H1 (cell line): ENCODE measurements at regions not wholly inside any gene's neighbourhood (a gene's known extent, or its start where the extent isn't known, plus 50 kb on each side); places are given as distances from the start of the nearest gene placed in this dataset.

Source experiments
- CTCF ChIA-PET: fragments of 300-600 bp; sonication (Branson Sonifier 250); formaldehyde crosslinking; loops from one replicate; lab custom pipeline; 2021; ENCODE audit not compliant: partially characterized antibody; lab: Charles Lee
- POLR2A ChIA-PET: fragments of 300-600 bp; sonication (Branson Sonifier 250); formaldehyde crosslinking; loops from one replicate; lab custom pipeline; 2021; ENCODE audit warnings: inconsistent platforms; ENCODE audit not compliant: partially characterized antibody; lab: Charles Lee
- DNase-seq, 2 experiments: peaks; one replicate each; pipeline versions ENCODE4 v3.0.0 to v3.0.0-alpha.2; 2010 to 2022; ENCODE audit warnings: low spot score in 2 of 2, low read depth in 1 of 2, mixed read lengths in 1 of 2
- FAIRE-seq: peaks from 2 replicates; lab custom pipeline; 2011; peaks lifted over from hg19 to GRCh38; lab: Jason Lieb, UNC
- H2AFZ ChIP-seq: 2 replicates; pipeline ENCODE4 v1.8.1; 2012; ENCODE audit warnings: low read length, inconsistent platforms
- H2AK5ac ChIP-seq: 2 replicates; pipeline ENCODE4 v1.6.1; 2013; ENCODE audit warnings: low read depth, low read length
- H2BK120ac ChIP-seq: replicated peaks from 2 replicates; pipeline ENCODE3; 2013; ENCODE audit warnings: low read depth, low read length, inconsistent platforms
- H2BK12ac ChIP-seq: 2 replicates; pipeline ENCODE4 v1.6.1; 2013; ENCODE audit warnings: low read depth, low read length
- H2BK15ac ChIP-seq: 2 replicates; pipeline ENCODE4 v1.6.1; 2013; ENCODE audit warnings: low read length
- H2BK20ac ChIP-seq: 2 replicates; pipeline ENCODE4 v1.6.1; 2013; ENCODE audit warnings: low read length
- H2BK5ac ChIP-seq: 2 replicates; pipeline ENCODE4 v1.6.1; 2013; ENCODE audit warnings: low read depth, low read length
- H3K14ac ChIP-seq: 2 replicates; pipeline ENCODE4 v1.6.1; 2013; ENCODE audit warnings: inconsistent platforms; ENCODE audit not compliant: insufficient read length
- H3K18ac ChIP-seq: 2 replicates; pipeline ENCODE4 v1.6.1; 2013; ENCODE audit warnings: low read length; ENCODE audit errors: extremely low read depth
- H3K23ac ChIP-seq: 2 replicates; pipeline ENCODE4 v1.6.1; 2013; ENCODE audit warnings: inconsistent platforms; ENCODE audit not compliant: insufficient read length
- H3K23me2 ChIP-seq: 2 replicates; pipeline ENCODE4 v1.6.1; 2013; ENCODE audit warnings: low read depth, low read length
- H3K27ac ChIP-seq: 2 replicates; pipeline ENCODE4 v1.6.1; 2011; ENCODE audit warnings: low read depth, low read length, inconsistent platforms
- H3K27me3 ChIP-seq, 4 experiments: replicated peaks in 1 of 4; 1 replicate in 1 of 4; 2 replicates in 3 of 4; pipeline versions ENCODE4 v1.6.1 to v1.8.1; 2011 to 2013; ENCODE audit warnings: low read length in 3 of 4, mild to moderate bottlenecking in 3 of 4, inconsistent platforms in 2 of 4, mixed read lengths in 2 of 4, moderate library complexity in 1 of 4; ENCODE audit not compliant: control insufficient read depth in 3 of 4, insufficient read depth in 3 of 4; ENCODE audit errors: extremely low read depth in 1 of 4
- H3K36me3 ChIP-seq, 4 experiments: 2 replicates each; pipeline versions ENCODE4 v1.6.1 to v1.8.1; 2011 to 2013; ENCODE audit warnings: mild to moderate bottlenecking in 4 of 4, low read length in 3 of 4, moderate library complexity in 2 of 4, control low read depth in 1 of 4, inconsistent platforms in 1 of 4; ENCODE audit not compliant: insufficient read depth in 4 of 4, control insufficient read depth in 2 of 4
- H3K4ac ChIP-seq: replicated peaks from 2 replicates; pipeline ENCODE3; 2013; ENCODE audit warnings: low read length, low read depth, mixed read lengths, inconsistent platforms; ENCODE audit not compliant: insufficient read length
- H3K4me1 ChIP-seq, 4 experiments: replicated peaks in 1 of 4; 1 replicate in 1 of 4; 2 replicates in 3 of 4; pipeline versions ENCODE4 v1.6.1 to v1.8.1; 2011 to 2013; ENCODE audit warnings: low read length in 3 of 4, inconsistent platforms in 2 of 4, mixed read lengths in 1 of 4; ENCODE audit not compliant: insufficient read depth in 4 of 4, control insufficient read depth in 3 of 4
- H3K4me2 ChIP-seq, 2 experiments: 2 replicates each; pipeline versions ENCODE4 v1.6.1 to v1.8.1; 2011 to 2013; ENCODE audit warnings: low read depth in 2 of 2, low read length in 2 of 2, control low read depth in 1 of 2, inconsistent platforms in 1 of 2, mild to moderate bottlenecking in 1 of 2; ENCODE audit not compliant: insufficient read depth in 1 of 2
- H3K4me3 ChIP-seq, 4 experiments: fragments of 200-600, 300-600 bp in 1 of 4; sonication (generic), shearing (Covaris generic), sonication (Bioruptor Twin) in 1 of 4; 2 replicates each; pipeline versions ENCODE4 v1.5.1 to v1.8.1; 2011 to 2016; ENCODE audit warnings: low read length in 4 of 4, low read depth in 3 of 4, control low read depth in 2 of 4, inconsistent platforms in 2 of 4, mild to moderate bottlenecking in 2 of 4, mixed read lengths in 1 of 4, moderate library complexity in 1 of 4; ENCODE audit not compliant: insufficient read depth in 2 of 4; ENCODE audit errors: extremely low read depth in 1 of 4
- H3K56ac ChIP-seq: replicated peaks from 2 replicates; pipeline ENCODE3; 2013; ENCODE audit warnings: low read depth, mild to moderate bottlenecking, mixed read lengths, low read length, inconsistent platforms; ENCODE audit not compliant: insufficient read length
- H3K79me1 ChIP-seq: 2 replicates; pipeline ENCODE4 v1.6.1; 2013; ENCODE audit warnings: low read depth, low read length, control low read depth
- H3K79me2 ChIP-seq, 2 experiments: 2 replicates each; pipeline versions ENCODE4 v1.6.1 to v1.8.1; 2012 to 2013; ENCODE audit warnings: low read length in 2 of 2, mild to moderate bottlenecking in 2 of 2, inconsistent platforms in 1 of 2; ENCODE audit not compliant: insufficient read depth in 2 of 2, control insufficient read depth in 1 of 2
- H3K9ac ChIP-seq, 4 experiments: replicated peaks in 1 of 4; 1 replicate in 1 of 4; 2 replicates in 3 of 4; pipeline versions ENCODE4 v1.6.1 to v1.8.1; 2011 to 2013; ENCODE audit warnings: low read depth in 3 of 4, low read length in 3 of 4, control low read depth in 2 of 4, mild to moderate bottlenecking in 2 of 4, moderate library complexity in 2 of 4, inconsistent platforms in 1 of 4; ENCODE audit errors: extremely low read depth in 1 of 4
- H3K9me3 ChIP-seq, 2 experiments: 2 replicates each; pipeline versions ENCODE4 v1.6.1 to v1.8.1; 2012 to 2013; ENCODE audit warnings: mild to moderate bottlenecking in 2 of 2, moderate library complexity in 2 of 2, control low read depth in 1 of 2, inconsistent platforms in 1 of 2, low read depth in 1 of 2, low read length in 1 of 2, mixed read lengths in 1 of 2; ENCODE audit not compliant: insufficient read depth in 2 of 2
- H4K20me1 ChIP-seq, 2 experiments: replicated peaks in 1 of 2; 2 replicates each; pipeline versions ENCODE3 to v1.8.1; 2011 to 2013; ENCODE audit warnings: inconsistent platforms in 2 of 2, low read length in 2 of 2, mild to moderate bottlenecking in 1 of 2; ENCODE audit not compliant: insufficient read depth in 2 of 2, control insufficient read depth in 1 of 2
- H4K5ac ChIP-seq: 2 replicates; pipeline ENCODE4 v1.6.1; 2013; ENCODE audit warnings: low read length, low read depth, mixed read lengths, inconsistent platforms; ENCODE audit not compliant: insufficient read length
- H4K8ac ChIP-seq: 2 replicates; pipeline ENCODE4 v1.8.0; 2013; ENCODE audit warnings: mild to moderate bottlenecking, moderate library complexity, low read length, inconsistent platforms; ENCODE audit not compliant: insufficient read depth; ENCODE audit errors: extremely low read depth
- H4K91ac ChIP-seq: replicated peaks from 2 replicates; pipeline ENCODE3; 2013; ENCODE audit warnings: low read length, mixed read lengths, inconsistent platforms; ENCODE audit not compliant: insufficient read length
- CHD1 ChIP-seq: IDR thresholded peaks from 2 replicates; pipeline ENCODE4 v1.6.1; 2012; ENCODE audit warnings: low read depth, low read length, improper control_type of control experiment
- CHD2 ChIP-seq: IDR thresholded peaks from 2 replicates; pipeline ENCODE4 v1.6.1; 2012; ENCODE audit warnings: low read length, improper control_type of control experiment
- EGR1 ChIP-seq: IDR thresholded peaks from 2 replicates; pipeline ENCODE4 v1.6.1; 2011; ENCODE audit warnings: low read depth, low read length, borderline replicate concordance
- EP300 ChIP-seq, 2 experiments: IDR thresholded peaks; 1 replicate in 1 of 2; 2 replicates in 1 of 2; pipeline ENCODE4 v1.6.1; 2011 to 2012; ENCODE audit warnings: low read depth in 2 of 2, low read length in 2 of 2, mild to moderate bottlenecking in 2 of 2, borderline replicate concordance in 1 of 2, inconsistent platforms in 1 of 2, moderate library complexity in 1 of 2
- HDAC2 ChIP-seq, 2 experiments: fragments of 300-600 bp in 1 of 2; sonication (generic) in 1 of 2; IDR thresholded peaks; 2 replicates each; pipeline ENCODE4 v1.6.1; 2011 to 2012; ENCODE audit warnings: low read depth in 2 of 2, low read length in 2 of 2, mild to moderate bottlenecking in 2 of 2, moderate library complexity in 2 of 2, borderline replicate concordance in 1 of 2, inconsistent platforms in 1 of 2
- JUN ChIP-seq: IDR thresholded peaks from 2 replicates; pipeline ENCODE4 v1.6.1; 2011; ENCODE audit warnings: low read depth, mild to moderate bottlenecking, improper control_type of control experiment, low read length
- KDM5A ChIP-seq: fragments of 200-600 bp; IDR thresholded peaks from 2 replicates; pipeline ENCODE4 v1.7.1; 2012; ENCODE audit warnings: mild to moderate bottlenecking, low read length, inconsistent platforms, mixed read lengths
- SAP30 ChIP-seq: fragments of 300-600 bp; sonication (generic); IDR thresholded peaks from 2 replicates; pipeline ENCODE4 v1.7.1; 2012; ENCODE audit warnings: low read length, moderate library complexity, mild to moderate bottlenecking, inconsistent platforms; ENCODE audit not compliant: insufficient read depth, insufficient replicate concordance
- SIN3A ChIP-seq, 2 experiments: IDR thresholded peaks in 1 of 2; conservative IDR thresholded peaks in 1 of 2; 2 replicates each; pipeline ENCODE4 v1.6.1; 2011 to 2012; ENCODE audit warnings: low read length in 2 of 2, improper control_type of control experiment in 1 of 2, low read depth in 1 of 2, mild to moderate bottlenecking in 1 of 2
- SP1 ChIP-seq: IDR thresholded peaks from 2 replicates; pipeline ENCODE4 v1.6.1; 2011; ENCODE audit warnings: low read depth, low read length
- TBP ChIP-seq: IDR thresholded peaks from 2 replicates; pipeline ENCODE4 v1.6.1; 2011; ENCODE audit warnings: low read depth, low read length, improper control_type of control experiment
- WGBS, 2 experiments: shearing (Covaris generic) in 1 of 2; methylation state at CpG; one replicate each; pipeline versions ENCODE4 v1.1.6 to v1.1.7; 2013 to 2015; ENCODE audit warnings: low lambda C conversion rate in 2 of 2, mixed read lengths in 2 of 2, inconsistent platforms in 1 of 2, low coverage in 1 of 2, missing lambda C conversion rate in 1 of 2; ENCODE audit not compliant: insufficient replicate concordance in 2 of 2, insufficient coverage in 1 of 2, insufficient read length in 1 of 2; ENCODE audit errors: extremely low coverage in 1 of 2, missing lambda C conversion rate in 1 of 2; 5-methylcytosine and 5-hydroxymethylcytosine counted together

DNA sequence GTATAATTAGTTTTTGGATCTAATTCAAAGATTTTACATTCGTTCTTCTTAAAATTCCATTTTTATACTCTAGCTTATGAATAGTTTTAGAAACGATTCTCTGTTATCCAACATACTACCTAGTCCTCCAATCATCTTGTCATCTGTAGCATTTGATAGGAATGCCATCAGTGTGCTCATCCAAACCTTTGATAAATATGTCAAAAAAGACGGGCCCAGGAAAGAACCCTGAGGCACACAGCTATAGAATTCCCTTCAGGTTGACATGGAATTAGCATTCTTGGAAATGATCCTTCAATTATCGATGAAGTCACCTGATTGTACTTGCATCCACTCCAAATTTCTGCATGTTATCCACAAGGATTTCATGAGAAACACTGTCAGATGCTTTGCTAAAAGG is 64.8 kb upstream of the EFNA5 start:
- H3K14ac ChIP-seq = no peak overlapping the region
- H3K23me2 ChIP-seq = no peaks in the 10 kb centered on the region
- H3K79me1 ChIP-seq = no peaks in the 10 kb centered on the region
- H3K36me3 ChIP-seq = no peaks in the 10 kb centered on the region
- no peak overlapping the region for H3K4me2 ChIP-seq
- no peaks in the 10 kb centered on the region for H3K9me3 ChIP-seq
- no peak overlapping the region for H3K27ac ChIP-seq
- TF ChIP-seq HDAC2 (IDR thresholded peaks at IDR 0.05; ENCODE audit: borderline replicate concordance in 1 of 2, low read depth in 2 of 2, low read length in 2 of 2) (no peak), EP300 (IDR thresholded peaks at IDR 0.05; ENCODE audit: borderline replicate concordance in 1 of 2, low read depth in 2 of 2, low read length in 2 of 2) (no peak), KDM5A (no peak), JUN (no peak), SAP30 (no peak), CHD1 (no peak), EGR1 (no peak), TBP (no peak), CHD2 (no peak), SP1 (no peak), SIN3A (conservative IDR thresholded peaks at IDR 0.05 in 1 of 2, IDR thresholded peaks at IDR 0.05 in 1 of 2; ENCODE audit: low read depth in 1 of 2, low read length in 2 of 2) (no peak)
- CTCF ChIA-PET = no interaction called here
- no peaks in the 10 kb centered on the region for H4K20me1 ChIP-seq
- H2BK20ac ChIP-seq = no peak overlapping the region
- no peaks in the 10 kb centered on the region for H3K79me2 ChIP-seq
- H3K27me3 ChIP-seq = no peaks in the 10 kb centered on the region
- H4K8ac ChIP-seq = no peak overlapping the region
- H3K9ac ChIP-seq = no peak overlapping the region
- no peak overlapping the region for H3K4ac ChIP-seq
- H4K5ac ChIP-seq = no peak overlapping the region
- H3K23ac ChIP-seq = no peak overlapping the region
- no peak overlapping the region for H3K4me3 ChIP-seq
- H2AFZ ChIP-seq = no peak overlapping the region
- no peak overlapping the region for H3K56ac ChIP-seq
- FAIRE-seq = no peak
- POLR2A ChIA-PET = no interaction called here
- H2BK120ac ChIP-seq = no peak overlapping the region
- no peaks in the 10 kb centered on the region for H3K4me1 ChIP-seq
- no peak overlapping the region for H2AK5ac ChIP-seq
- H3K18ac ChIP-seq = no peak overlapping the region
- H2BK5ac ChIP-seq = no peak overlapping the region
- DNase-seq = no peak
- WGBS, 2 experiments = 89% methylated on average over 4 of the region's 4 CpGs; no CpG with 5 or more reads in 1 of the 2 experiments
- no peak overlapping the region for H2BK12ac ChIP-seq
- H4K91ac ChIP-seq = no peak overlapping the region
- H2BK15ac ChIP-seq = no peak overlapping the region
